Gastrocnemius medialis (tissue), 4 donors: ENCODE measurements at regions not wholly inside any gene's neighbourhood (a gene's known extent, or its start where the extent isn't known, plus 50 kb on each side); places are given as distances from the start of the nearest gene placed in this dataset.

ENCODE experiments used
- POLR2A ChIP-seq, 2 donors: fragments of 450-650 bp; IDR thresholded peaks; one replicate each; pipeline ENCODE4 v1.6.1; 2017; ENCODE audit warnings: antibody characterized with exemption in 2 of 2, mild to moderate bottlenecking in 2 of 2, moderate library complexity in 2 of 2
- TF ChIP-seq, protein P1 (sequence below), 5 experiments: fragments of 450-650 bp in 3 of 5; fragments of 200-600 bp in 2 of 5; sonication (generic) in 2 of 5; IDR thresholded peaks in 4 of 5; conservative IDR thresholded peaks in 1 of 5; 1 replicate in 4 of 5; 2 replicates in 1 of 5; pipeline ENCODE4 v1.5.1; 2016 to 2019; ENCODE audit warnings: antibody characterized with exemption in 5 of 5, mild to moderate bottlenecking in 3 of 5, moderate library complexity in 3 of 5

DNA sequence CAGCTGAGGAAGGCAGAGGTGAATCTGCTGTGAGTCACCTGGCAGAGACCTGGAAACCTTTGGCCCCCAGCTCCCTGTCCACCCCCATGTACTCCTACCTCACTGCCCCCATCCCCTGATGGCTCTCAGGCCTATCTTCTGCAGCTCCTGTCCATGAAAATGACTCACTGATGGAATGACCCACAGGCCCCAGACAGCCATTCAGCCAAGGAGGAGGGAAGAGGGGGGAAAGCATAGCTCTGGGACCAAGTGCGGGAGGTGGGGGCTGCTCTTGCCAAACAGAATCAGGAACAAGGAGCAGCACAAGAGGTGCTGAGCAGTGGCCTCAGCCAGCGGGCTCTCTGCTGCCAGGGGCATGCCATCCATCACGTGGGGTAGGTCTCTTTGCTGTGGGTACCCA lies 111.4 kb upstream of the C1QTNF9B start:
- TF ChIP-seq POLR2A (IDR thresholded peaks at IDR 0.05), result no peak
- TF ChIP-seq, protein P1, sequence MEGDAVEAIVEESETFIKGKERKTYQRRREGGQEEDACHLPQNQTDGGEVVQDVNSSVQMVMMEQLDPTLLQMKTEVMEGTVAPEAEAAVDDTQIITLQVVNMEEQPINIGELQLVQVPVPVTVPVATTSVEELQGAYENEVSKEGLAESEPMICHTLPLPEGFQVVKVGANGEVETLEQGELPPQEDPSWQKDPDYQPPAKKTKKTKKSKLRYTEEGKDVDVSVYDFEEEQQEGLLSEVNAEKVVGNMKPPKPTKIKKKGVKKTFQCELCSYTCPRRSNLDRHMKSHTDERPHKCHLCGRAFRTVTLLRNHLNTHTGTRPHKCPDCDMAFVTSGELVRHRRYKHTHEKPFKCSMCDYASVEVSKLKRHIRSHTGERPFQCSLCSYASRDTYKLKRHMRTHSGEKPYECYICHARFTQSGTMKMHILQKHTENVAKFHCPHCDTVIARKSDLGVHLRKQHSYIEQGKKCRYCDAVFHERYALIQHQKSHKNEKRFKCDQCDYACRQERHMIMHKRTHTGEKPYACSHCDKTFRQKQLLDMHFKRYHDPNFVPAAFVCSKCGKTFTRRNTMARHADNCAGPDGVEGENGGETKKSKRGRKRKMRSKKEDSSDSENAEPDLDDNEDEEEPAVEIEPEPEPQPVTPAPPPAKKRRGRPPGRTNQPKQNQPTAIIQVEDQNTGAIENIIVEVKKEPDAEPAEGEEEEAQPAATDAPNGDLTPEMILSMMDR (IDR thresholded peaks at IDR 0.05 in 4 of 5, conservative IDR thresholded peaks at IDR 0.05 in 1 of 5), result no peak
